HFF-Myc (cell line): ENCODE measurements at regions not wholly inside any gene's neighbourhood (a gene's known extent, or its start where the extent isn't known, plus 50 kb on each side); places are given as distances from the start of the nearest gene placed in this dataset.
"Not testable (repeated sequence)": the region's sequence is repeated elsewhere in the genome, so short reads cannot be mapped to it uniquely, and the experiment has no call there.

Experiments used
- DNase-seq: peaks from one replicate; pipeline ENCODE4 v3.0.0-alpha.2; 2011; ENCODE audit warnings: low read depth; ENCODE audit errors: extremely low read depth
- H3K4me3 ChIP-seq: replicated peaks from 2 replicates; pipeline ENCODE4 v1.5.1; 2011; ENCODE audit warnings: low read depth, mild to moderate bottlenecking, control low read depth, low read length
- TF ChIP-seq, protein P1 (sequence below): IDR thresholded peaks from 2 replicates; pipeline ENCODE4 v1.5.1; 2012; ENCODE audit warnings: mild to moderate bottlenecking, low read depth, low read length, control low read depth; ENCODE audit errors: missing control alignments

DNA sequence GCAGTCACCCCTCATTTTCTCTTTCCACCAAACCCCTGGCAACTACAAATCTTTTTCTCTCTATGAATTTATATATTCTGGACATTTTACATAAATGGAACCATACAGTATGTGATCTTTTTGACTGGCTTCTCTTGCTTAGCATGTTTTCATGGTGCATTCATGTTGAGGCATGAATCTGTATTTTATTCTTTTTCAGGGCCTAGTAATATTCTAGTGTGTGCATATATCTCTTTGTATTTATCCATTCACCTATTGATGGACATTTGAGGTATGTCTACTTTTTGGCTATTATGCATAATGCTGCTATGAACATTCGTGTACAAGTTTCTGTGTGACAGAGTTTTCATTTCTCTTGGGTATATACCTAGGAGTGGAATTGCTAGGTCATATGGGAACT, 78.2 kb downstream of the HACD1 start:
- no peak overlapping the region for H3K4me3 ChIP-seq
- DNase-seq = no peak
- TF ChIP-seq, protein P1, sequence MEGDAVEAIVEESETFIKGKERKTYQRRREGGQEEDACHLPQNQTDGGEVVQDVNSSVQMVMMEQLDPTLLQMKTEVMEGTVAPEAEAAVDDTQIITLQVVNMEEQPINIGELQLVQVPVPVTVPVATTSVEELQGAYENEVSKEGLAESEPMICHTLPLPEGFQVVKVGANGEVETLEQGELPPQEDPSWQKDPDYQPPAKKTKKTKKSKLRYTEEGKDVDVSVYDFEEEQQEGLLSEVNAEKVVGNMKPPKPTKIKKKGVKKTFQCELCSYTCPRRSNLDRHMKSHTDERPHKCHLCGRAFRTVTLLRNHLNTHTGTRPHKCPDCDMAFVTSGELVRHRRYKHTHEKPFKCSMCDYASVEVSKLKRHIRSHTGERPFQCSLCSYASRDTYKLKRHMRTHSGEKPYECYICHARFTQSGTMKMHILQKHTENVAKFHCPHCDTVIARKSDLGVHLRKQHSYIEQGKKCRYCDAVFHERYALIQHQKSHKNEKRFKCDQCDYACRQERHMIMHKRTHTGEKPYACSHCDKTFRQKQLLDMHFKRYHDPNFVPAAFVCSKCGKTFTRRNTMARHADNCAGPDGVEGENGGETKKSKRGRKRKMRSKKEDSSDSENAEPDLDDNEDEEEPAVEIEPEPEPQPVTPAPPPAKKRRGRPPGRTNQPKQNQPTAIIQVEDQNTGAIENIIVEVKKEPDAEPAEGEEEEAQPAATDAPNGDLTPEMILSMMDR = no peak

DNA sequence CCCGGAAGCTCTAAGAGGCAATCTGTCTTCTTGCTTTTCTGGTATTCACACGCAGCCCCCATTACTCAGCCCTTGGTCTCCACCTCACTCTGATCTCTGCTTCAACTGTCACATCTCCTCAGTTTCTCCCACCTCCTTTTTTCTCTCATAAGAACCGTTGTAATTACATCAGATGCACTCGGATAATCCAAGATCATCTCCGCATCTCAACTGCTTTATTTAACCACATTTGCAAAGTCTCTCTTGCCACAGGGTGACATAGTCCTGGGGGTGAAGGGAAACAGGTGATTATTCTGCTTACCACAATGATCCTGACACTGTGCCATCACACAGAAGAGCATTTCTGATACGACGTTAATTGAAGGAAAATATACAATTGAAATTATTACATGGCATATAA, 79.9 kb downstream of the HACD1 start:
- TF ChIP-seq, protein P1 = no peak
- no peak for DNase-seq

DNA sequence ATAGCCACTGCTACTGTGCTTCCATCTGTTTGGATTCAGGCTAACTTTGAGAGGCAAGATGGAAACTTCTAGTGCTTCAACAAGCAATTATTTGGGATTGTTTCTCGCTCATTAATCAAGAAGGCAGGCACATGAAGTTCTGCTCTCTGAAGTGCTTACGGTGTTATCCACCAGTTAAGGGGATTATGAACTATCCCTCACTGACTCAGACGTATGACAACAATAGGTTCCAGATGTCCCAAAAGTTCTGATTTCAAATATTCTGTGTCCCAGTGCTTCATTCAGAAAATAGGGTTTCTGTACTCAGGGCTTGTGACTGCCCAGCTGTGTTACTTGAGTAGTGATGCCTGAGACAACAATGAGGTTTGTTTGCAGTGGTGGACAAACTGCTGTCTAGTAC, 81.0 kb downstream of the HACD1 start:
- H3K4me3 ChIP-seq = no peak overlapping the region
- DNase-seq = no peak
- TF ChIP-seq, protein P1 = no peak

More for the DNA sequence above, 79.9 kb downstream of the HACD1 start:
- H3K4me3 ChIP-seq = no peak overlapping the region

DNA sequence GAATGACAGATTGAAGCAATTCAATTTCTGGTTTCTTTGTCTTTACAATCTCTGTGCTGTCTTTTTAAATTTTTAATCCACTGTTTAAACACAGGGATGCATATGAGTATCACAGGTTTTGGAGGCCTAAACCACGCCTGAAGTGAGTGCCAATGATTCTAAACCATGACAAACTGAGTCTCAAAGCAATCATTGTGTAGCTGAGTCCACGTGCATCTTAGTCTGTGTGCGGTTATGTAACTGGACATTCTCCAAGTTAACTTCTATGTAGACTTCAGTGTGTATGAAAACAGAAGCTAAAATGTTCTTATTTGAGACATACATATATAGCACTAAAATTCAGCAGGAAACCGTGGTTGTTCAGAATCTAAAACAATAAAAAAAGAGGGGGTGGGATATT, 79.3 kb upstream of the ST8SIA6 start:
- TF ChIP-seq, protein P1 = no peak
- DNase-seq = no peak

DNA sequence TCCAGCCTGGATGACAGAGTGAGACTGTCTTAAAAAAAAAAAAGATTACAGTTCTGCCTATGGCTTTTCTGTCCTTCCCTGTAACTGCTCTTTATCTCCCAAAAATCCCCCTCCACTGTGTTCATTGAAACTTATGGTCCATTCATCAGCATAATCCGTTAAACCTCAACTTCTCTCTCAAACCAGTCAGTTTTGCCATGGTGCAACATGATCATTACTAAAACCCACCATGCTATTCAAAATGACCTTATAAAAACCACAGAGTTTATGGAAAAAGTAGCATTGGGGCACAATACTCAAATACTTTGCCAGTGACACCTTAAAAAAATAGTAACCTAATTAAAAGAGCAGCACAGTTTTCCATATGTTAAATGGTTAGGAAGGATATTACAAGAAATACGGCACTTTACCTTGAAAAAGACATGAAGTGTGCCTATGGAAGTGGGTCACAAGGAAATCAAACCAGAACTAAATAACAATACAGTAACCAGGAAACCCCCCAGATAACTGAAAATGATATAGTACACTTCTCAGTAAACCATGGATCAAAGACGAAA, 74.0 kb upstream of the ST8SIA6 start:
- DNase-seq = no peak
- H3K4me3 ChIP-seq = no peak overlapping the region
- TF ChIP-seq, protein P1 = no peak

More for the DNA sequence above, 79.3 kb upstream of the ST8SIA6 start:
- no peak overlapping the region for H3K4me3 ChIP-seq

DNA sequence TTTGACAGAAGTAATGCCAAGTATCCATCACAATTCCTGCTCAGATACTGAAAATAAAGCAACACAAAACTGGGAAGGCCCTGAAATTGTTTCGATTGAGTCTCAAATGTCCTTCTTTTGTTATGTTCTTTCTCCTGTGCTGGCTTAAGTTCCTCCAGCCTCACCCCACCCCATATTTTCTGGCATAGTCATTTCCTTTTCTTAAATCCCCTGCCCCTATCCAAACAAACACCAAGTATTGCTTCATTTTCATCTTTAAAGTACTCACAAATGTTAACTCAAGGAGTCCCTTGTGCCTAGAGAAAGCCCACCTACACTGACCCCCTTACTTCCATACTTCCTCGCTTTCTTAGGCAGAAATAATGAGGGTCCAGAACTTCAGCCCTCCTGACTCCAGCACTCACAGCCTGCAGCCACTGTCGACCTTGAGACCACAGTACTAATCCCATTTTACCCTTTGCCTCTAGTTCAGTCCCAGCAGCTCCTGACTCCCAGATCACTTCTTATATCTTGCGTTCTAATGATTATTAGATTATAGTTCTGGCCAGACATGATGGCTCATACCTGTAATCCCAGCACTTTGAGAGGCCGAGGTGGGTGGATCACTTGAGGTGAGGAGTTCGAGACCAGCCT, 73.2 kb upstream of the ST8SIA6 start:
- H3K4me3 ChIP-seq = no peak overlapping the region
- TF ChIP-seq, protein P1 = no peak
- DNase-seq = no peak

DNA sequence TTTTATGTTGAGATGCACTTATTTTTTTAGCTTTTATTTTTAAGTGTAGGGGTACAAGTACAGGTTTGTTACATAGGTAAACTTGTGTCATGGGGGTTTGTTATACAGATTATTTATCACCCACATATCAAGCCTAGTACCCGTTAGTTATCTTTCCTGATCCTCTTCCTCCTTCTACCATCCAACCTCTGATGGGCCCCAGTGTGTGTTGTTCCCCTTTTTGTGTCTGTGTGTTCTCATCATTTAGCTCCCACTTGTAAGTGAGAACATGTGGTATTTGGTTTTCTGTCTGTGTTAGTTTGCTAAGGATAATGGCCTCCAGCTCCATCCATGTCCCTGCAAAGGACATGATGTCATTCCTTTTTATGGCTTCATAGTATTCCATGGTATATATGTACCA, 72.2 kb upstream of the ST8SIA6 start:
- H3K4me3 ChIP-seq, DNase-seq: not testable (repeated sequence)
